GM13977 (cell line): ENCODE measurements at regions not wholly inside any gene's neighbourhood (a gene's known extent, or its start where the extent isn't known, plus 50 kb on each side); places are given as distances from the start of the nearest gene placed in this dataset.

Source experiments
- DNase-seq: peaks from one replicate; pipeline ENCODE4 v3.0.0; 2012; ENCODE audit warnings: low spot score
- CTCF ChIP-seq: IDR thresholded peaks from 2 replicates; pipeline ENCODE4 v1.5.1; 2012; ENCODE audit warnings: mild to moderate bottlenecking, control low read depth; ENCODE audit not compliant: insufficient read depth; ENCODE audit errors: extremely low read depth, missing control alignments
- in situ Hi-C: fragments of 300-500 bp; cut with MboI; formaldehyde crosslinking; loops from one replicate; pipeline ENCODE4 v1.12.0; 2022; ENCODE audit warnings: low sequenced_read_pairs, low pct_unique_long_range_greater_than_20kb, mixed read lengths, inconsistent platforms; ENCODE audit not compliant: unreplicated experiment

- no peak for DNase-seq
- in situ Hi-C loops, result no loop called here
- TF ChIP-seq CTCF, result no peak
Observed at GRCh38 chr17:70879401-70879800, 710.1 kb downstream of the KCNJ2 start.

- TF ChIP-seq CTCF, result no peak
- no peak for DNase-seq
- in situ Hi-C loops, result no loop called here
Observed at GRCh38 chr17:70881093-70881492, 711.8 kb downstream of the KCNJ2 start.

GRCh38 chr17:70882504-70882903, 713.2 kb downstream of the KCNJ2 start:
- no peak for TF ChIP-seq CTCF
- no peak for DNase-seq
- in situ Hi-C loops, result no loop called here

- DNase-seq, result no peak
- in situ Hi-C loops, result no loop called here
- no peak for TF ChIP-seq CTCF
Observed at GRCh38 chr17:70886648-70887047, 717.3 kb downstream of the KCNJ2 start.

- in situ Hi-C loops, result no loop called here
- no peak for TF ChIP-seq CTCF
- no peak for DNase-seq
Observed at GRCh38 chr17:70888324-70888723, 719.0 kb downstream of the KCNJ2 start.

- no peak for TF ChIP-seq CTCF
- in situ Hi-C loops, result no loop called here
- no peak for DNase-seq
Observed at GRCh38 chr17:70891306-70891705, 722.0 kb downstream of the KCNJ2 start.

GRCh38 chr17:70892527-70892926, 723.2 kb downstream of the KCNJ2 start:
- in situ Hi-C loops, result no loop called here
- TF ChIP-seq CTCF, result no peak
- no peak for DNase-seq
